Keratinocyte (primary cell): ENCODE measurements at regions not wholly inside any gene's neighbourhood (a gene's known extent, or its start where the extent isn't known, plus 50 kb on each side); places are given as distances from the start of the nearest gene placed in this dataset.

Source experiments
- EZH2 ChIP-seq: IDR thresholded peaks from one replicate; pipeline ENCODE4 v1.6.1; 2012; ENCODE audit warnings: inconsistent platforms, mild to moderate bottlenecking, low read length, moderate library complexity
- TF ChIP-seq, protein P1 (sequence below), 3 experiments: IDR thresholded peaks in 1 of 3; conservative IDR thresholded peaks in 1 of 3; optimal IDR thresholded peaks in 1 of 3; 2 replicates in 2 of 3; 3 replicates in 1 of 3; pipeline versions ENCODE3 to v1.5.1; 2011; ENCODE audit warnings: low read length in 3 of 3, mild to moderate bottlenecking in 3 of 3, moderate library complexity in 2 of 3, control low read depth in 1 of 3, inconsistent platforms in 1 of 3; ENCODE audit not compliant: insufficient read depth in 2 of 3; ENCODE audit errors: extremely low read depth in 1 of 3

DNA sequence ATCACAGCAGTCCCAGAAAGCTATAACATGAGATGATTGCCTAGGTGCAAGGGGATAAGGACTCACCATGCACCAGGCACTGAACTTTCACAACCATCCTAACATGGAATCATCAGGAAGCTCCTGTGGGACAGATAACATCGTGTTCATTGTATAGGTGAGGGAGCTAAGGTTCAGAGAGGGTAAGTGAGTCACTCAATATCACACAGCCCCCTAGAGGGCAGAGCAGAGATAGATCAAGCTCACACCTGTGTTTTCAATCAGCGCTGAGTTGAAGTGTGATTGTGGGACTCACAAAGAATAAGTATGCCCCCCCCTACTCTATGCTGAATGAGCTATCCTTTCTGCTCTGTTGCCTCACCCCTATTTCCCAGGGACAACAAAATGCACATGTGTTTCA, 377.7 kb upstream of the ERCC4 start:
- TF ChIP-seq, protein P1, sequence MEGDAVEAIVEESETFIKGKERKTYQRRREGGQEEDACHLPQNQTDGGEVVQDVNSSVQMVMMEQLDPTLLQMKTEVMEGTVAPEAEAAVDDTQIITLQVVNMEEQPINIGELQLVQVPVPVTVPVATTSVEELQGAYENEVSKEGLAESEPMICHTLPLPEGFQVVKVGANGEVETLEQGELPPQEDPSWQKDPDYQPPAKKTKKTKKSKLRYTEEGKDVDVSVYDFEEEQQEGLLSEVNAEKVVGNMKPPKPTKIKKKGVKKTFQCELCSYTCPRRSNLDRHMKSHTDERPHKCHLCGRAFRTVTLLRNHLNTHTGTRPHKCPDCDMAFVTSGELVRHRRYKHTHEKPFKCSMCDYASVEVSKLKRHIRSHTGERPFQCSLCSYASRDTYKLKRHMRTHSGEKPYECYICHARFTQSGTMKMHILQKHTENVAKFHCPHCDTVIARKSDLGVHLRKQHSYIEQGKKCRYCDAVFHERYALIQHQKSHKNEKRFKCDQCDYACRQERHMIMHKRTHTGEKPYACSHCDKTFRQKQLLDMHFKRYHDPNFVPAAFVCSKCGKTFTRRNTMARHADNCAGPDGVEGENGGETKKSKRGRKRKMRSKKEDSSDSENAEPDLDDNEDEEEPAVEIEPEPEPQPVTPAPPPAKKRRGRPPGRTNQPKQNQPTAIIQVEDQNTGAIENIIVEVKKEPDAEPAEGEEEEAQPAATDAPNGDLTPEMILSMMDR (optimal IDR thresholded peaks at IDR 0.05 in 1 of 3, IDR thresholded peaks at IDR 0.05 in 1 of 3, conservative IDR thresholded peaks at IDR 0.05 in 1 of 3; ENCODE audit: extremely low read depth in 1 of 3, insufficient read depth in 2 of 3, low read length in 3 of 3): no peak
- no peak for TF ChIP-seq EZH2
